ENCODE measurements at regions not wholly inside any gene's neighbourhood (a gene's known extent, or its start where the extent isn't known, plus 50 kb on each side); places are given as distances from the start of the nearest gene placed in this dataset.

DNA sequence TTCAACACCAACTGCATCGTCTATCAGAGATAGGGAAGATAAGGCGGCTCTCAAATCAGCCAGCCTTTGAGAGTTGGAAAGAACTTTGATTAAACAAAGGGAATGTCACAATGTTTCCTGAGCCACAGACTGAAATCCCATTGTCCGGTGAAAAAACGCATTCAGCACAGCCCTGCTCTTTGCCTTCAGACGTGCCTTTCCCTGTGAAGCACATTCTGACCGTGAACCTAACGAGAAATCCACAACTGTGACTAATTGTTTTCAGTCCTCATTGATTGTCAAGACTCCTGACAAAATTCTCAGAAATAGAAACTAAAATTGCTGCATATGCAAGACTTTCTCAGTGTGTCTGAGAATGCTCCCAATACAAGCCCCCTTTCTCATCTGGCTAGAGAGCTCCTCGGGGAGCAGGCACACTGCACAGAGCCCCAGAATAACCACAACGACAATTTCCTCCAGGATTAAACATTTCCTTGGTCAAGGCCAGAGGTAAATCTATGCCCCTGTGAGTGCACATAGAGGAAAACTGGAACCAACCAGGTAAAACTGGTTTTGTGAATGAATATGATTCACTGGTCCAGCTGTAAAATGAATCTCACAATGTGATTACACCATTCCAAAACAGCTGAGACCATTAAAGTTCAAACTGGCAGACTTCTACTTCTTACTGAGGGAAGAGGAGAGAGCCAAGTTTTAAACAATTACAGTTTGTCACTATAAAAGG lies 561.9 kb upstream of the ID2 start:
- intact Hi-C loops (cut with DNase I), result no loop called here
- 7 to 8% methylated on average over 9 of the region's 9 CpGs for whole genome bisulfite sequencing, 2 donors
- Histone ChIP-seq H3K9me3 (no peaks in the 10 kb centered on the region), H3K27me3 (no peaks in the 10 kb centered on the region), H3K27ac (peak overlapping the region; percentile 20 to 83 (median 73)), H3K4me1 (peaks cover 0 to 9% (median 7%) of the 10 kb centered on the region in 3 donors), H3K4me3 (peak overlapping the region in 1 of 4 donors; percentile 22), H3K36me3 (no peaks in the 10 kb centered on the region)
- TF ChIP-seq, protein P1, sequence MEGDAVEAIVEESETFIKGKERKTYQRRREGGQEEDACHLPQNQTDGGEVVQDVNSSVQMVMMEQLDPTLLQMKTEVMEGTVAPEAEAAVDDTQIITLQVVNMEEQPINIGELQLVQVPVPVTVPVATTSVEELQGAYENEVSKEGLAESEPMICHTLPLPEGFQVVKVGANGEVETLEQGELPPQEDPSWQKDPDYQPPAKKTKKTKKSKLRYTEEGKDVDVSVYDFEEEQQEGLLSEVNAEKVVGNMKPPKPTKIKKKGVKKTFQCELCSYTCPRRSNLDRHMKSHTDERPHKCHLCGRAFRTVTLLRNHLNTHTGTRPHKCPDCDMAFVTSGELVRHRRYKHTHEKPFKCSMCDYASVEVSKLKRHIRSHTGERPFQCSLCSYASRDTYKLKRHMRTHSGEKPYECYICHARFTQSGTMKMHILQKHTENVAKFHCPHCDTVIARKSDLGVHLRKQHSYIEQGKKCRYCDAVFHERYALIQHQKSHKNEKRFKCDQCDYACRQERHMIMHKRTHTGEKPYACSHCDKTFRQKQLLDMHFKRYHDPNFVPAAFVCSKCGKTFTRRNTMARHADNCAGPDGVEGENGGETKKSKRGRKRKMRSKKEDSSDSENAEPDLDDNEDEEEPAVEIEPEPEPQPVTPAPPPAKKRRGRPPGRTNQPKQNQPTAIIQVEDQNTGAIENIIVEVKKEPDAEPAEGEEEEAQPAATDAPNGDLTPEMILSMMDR (IDR thresholded peaks at IDR 0.05), result no peak
- DNase-seq (peak in 2 of 6 donors; percentile 24 to 38), ATAC-seq (peak; percentile 75 to 89 (median 86)), FAIRE-seq (peak; percentile 63)

DNA sequence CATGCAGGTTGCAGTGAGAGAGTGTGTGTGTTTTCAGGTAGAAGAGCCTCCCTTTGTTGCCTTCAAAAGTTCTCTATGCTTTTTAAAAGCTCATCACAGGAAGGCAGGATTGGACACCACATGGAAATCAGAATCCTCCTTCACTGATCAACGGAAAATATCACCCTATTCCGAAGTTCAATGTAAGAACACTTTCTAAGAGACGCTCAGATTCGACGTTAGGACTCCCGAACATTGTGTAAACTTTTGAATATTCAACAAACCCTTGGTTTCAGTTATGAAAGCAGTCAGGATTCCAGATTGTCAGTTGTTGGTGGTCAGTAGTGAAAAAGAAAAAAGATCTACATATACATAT lies 561.4 kb upstream of the ID2 start:
- DNase-seq (no peak), ATAC-seq (no peak), FAIRE-seq (no peak)
- Histone ChIP-seq H3K36me3 (no peaks in the 10 kb centered on the region), H3K9me3 (no peaks in the 10 kb centered on the region), H3K27me3 (no peaks in the 10 kb centered on the region), H3K4me3 (no peak overlapping the region), H3K4me1 (peaks cover 0 to 9% (median 7%) of the 10 kb centered on the region in 3 donors), H3K27ac (peak overlapping the region in 3 of 4 donors; percentile 43 to 83 (median 81))
- WGBS, 2 donors, result 46 to 53% methylated on average over 6 of the region's 6 CpGs
- TF ChIP-seq, protein P1 (IDR thresholded peaks at IDR 0.05), result no peak
- intact Hi-C loops (cut with DNase I), result no loop called here

DNA sequence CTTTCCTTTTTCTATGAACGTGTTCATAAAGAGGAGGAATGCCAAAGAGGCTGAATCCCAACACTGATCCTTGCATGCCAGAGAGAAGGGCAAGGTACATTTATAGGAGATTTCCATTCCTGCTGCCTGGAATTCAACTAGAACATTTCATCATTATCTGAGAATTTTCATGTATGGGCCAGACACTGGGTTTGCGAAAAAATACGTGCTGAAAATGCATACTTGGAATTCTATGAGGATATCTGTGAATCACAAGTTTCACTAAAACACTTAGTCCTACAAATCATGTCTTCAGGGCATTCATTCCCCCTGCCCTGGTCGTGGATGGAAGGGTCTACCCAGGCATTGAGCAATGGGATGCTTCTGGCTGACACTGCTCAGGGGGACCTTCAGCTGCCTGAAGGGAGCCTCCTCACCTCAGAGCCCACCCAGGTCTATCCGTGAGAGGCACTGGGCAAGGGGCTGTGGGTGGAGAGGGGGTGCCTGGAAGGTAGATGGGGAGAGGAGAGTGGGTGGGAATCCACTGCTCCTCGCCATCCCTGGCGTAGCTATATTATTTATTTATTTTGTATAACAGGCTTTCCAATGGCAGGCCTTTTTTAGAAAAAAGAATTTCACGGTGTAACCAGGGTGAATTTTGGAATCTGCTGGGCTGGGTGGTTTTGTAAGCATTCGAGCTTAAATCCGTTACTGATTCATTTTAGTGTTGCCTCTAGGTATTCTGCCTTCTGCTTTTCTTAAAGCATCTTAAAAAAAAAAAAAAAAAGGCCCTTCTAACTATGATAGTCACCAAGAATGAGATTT lies 560.6 kb upstream of the ID2 start:
- TF ChIP-seq, protein P1 (IDR thresholded peaks at IDR 0.05), result no peak
- DNase-seq (no peak), ATAC-seq (no peak), FAIRE-seq (no peak)
- intact Hi-C loops (cut with DNase I), result no loop called here
- no peaks in the 10 kb centered on the region for H3K36me3 ChIP-seq
- H3K27me3 ChIP-seq, result no peaks in the 10 kb centered on the region
- H3K27ac ChIP-seq, result peak overlapping the region in 3 of 4 donors; percentile 43 to 83 (median 81)
- H3K9me3 ChIP-seq, result no peaks in the 10 kb centered on the region
- 80 to 85% methylated on average over 10 of the region's 10 CpGs for WGBS, 2 donors
- H3K4me1 ChIP-seq, result peaks cover 0 to 9% (median 7%) of the 10 kb centered on the region in 3 donors
- no peak overlapping the region for H3K4me3 ChIP-seq

DNA sequence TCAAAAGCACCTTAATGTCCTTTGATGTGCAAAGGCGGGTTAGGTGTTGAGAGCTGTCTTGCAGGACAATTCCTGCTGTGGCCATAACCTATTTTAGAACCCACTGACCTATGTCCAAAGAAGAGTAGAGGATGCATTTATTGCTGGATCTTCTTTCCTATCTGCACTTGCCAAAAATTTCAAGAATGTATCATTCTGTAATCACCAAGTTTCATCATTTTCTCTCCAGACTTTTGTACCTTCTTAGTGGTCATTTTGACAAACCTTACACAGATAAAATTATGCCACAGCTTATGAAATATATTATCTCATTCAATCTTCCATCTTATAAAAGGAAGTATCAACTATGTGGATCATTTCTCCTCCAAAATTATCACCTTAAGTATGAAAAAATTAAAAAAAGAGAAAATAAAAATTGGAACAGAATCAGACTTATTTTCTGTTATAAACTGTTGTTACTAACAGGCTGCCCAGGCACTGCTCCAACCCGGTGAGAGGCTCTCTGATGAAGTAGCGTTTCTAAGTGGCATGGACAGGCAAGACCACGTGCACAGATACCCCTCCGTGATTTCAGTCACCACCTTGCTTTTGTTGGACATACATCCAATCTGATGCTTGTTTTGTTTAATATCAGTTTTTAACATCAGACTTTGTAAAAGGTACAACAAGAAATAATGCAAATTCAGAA lies 559.9 kb upstream of the ID2 start:
- 77 to 89% methylated on average over 5 of the region's 5 CpGs for WGBS, 2 donors
- H3K36me3 ChIP-seq, result no peaks in the 10 kb centered on the region
- intact Hi-C loops (cut with DNase I), result no loop called here
- TF ChIP-seq, protein P1 (IDR thresholded peaks at IDR 0.05), result no peak
- DNase-seq (no peak), FAIRE-seq (no peak), ATAC-seq (no peak)
- peaks cover 0 to 9% (median 7%) of the 10 kb centered on the region in 3 donors for H3K4me1 ChIP-seq
- peak overlapping the region in 2 of 4 donors; percentile 81 to 83 for H3K27ac ChIP-seq
- H3K27me3 ChIP-seq, result no peaks in the 10 kb centered on the region
- no peaks in the 10 kb centered on the region for H3K9me3 ChIP-seq
- H3K4me3 ChIP-seq, result no peak overlapping the region
